ENCODE measurements at regions not wholly inside any gene's neighbourhood (a gene's known extent, or its start where the extent isn't known, plus 50 kb on each side); places are given as distances from the start of the nearest gene placed in this dataset.

DNA sequence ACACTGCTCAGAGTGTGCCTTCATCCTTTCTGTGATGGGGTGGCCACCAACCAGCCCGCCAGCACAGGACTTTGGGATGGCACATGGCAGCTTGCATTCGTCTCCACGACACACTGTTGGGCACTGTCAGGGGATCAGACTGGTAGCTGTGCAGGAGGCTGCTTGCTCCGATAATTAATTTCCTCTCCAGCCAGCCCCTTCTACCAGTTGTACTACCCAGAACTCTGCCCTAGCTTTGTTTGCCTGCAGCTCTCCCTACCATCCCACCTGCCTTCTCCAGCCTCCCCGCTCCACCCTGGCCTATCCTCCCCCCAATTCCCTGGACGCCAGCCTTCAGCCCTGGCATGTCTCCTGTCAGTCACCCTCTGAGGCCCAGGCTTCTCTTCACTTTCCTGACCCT, 228.3 kb downstream of the TSHZ3 start:
- TF ChIP-seq POLR2AphosphoS5 (IDR thresholded peaks at IDR 0.05; ENCODE audit: low read depth), result no peak
- no peak for TF ChIP-seq GABPA (IDR thresholded peaks at IDR 0.05; ENCODE audit: low read depth)
- TF ChIP-seq, protein P1, sequence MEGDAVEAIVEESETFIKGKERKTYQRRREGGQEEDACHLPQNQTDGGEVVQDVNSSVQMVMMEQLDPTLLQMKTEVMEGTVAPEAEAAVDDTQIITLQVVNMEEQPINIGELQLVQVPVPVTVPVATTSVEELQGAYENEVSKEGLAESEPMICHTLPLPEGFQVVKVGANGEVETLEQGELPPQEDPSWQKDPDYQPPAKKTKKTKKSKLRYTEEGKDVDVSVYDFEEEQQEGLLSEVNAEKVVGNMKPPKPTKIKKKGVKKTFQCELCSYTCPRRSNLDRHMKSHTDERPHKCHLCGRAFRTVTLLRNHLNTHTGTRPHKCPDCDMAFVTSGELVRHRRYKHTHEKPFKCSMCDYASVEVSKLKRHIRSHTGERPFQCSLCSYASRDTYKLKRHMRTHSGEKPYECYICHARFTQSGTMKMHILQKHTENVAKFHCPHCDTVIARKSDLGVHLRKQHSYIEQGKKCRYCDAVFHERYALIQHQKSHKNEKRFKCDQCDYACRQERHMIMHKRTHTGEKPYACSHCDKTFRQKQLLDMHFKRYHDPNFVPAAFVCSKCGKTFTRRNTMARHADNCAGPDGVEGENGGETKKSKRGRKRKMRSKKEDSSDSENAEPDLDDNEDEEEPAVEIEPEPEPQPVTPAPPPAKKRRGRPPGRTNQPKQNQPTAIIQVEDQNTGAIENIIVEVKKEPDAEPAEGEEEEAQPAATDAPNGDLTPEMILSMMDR (IDR thresholded peaks at IDR 0.05; ENCODE audit: insufficient read depth, low read length), result no peak
- TF ChIP-seq SPI1 (IDR thresholded peaks at IDR 0.05; ENCODE audit: borderline replicate concordance, low read depth), result no peak
